ENCODE measurements at regions not wholly inside any gene's neighbourhood (a gene's known extent, or its start where the extent isn't known, plus 50 kb on each side); places are given as distances from the start of the nearest gene placed in this dataset.

GRCh38 chr3:107241217-107241616, 136.0 kb upstream of the CCDC54 start:
- Mint-ChIP-seq H3K27me3 (ENCODE audit: insufficient read depth) (peaks cover 9% of the 10 kb centered on the region), H3K4me1 (peaks cover 6% of the 10 kb centered on the region), H3K27ac (no peak overlapping the region), H3K4me3 (peak overlapping the region; percentile 79), H3K9me3 (no peaks in the 10 kb centered on the region), H3K36me3 (ENCODE audit: low read depth) (no peaks in the 10 kb centered on the region)
- TF ChIP-seq CTCF (conservative IDR thresholded peaks at IDR 0.05): peak; percentile 25
- Histone ChIP-seq H3K4me1 (ENCODE audit: control insufficient read depth, insufficient read depth, low read length) (no peaks in the 10 kb centered on the region), H3K9me3 (ENCODE audit: control insufficient read depth, low read length) (no peaks in the 10 kb centered on the region), H3K27me3 (ENCODE audit: control insufficient read depth, insufficient read depth, low read length, poor library complexity, severe bottlenecking) (peaks cover 10% of the 10 kb centered on the region), H3K27ac (ENCODE audit: low read depth, low read length) (no peak overlapping the region), H3K9ac (ENCODE audit: extremely low read depth, low read length, poor library complexity, severe bottlenecking) (peak overlapping the region; percentile 36), H3K4me3 (ENCODE audit: low read length) (peak overlapping the region; percentile 90), H3K36me3 (ENCODE audit: control insufficient read depth, insufficient read depth, low read length) (peaks cover 5% of the 10 kb centered on the region)
- WGBS, 2 experiments (ENCODE audit: insufficient coverage in 1 of 2, insufficient read length in 1 of 2): 0 to 23% methylated on average over 3 to 7 of the region's 7 CpGs
- DNase-seq: peak; percentile 71

- Mint-ChIP-seq H3K27ac (no peak overlapping the region), H3K27me3 (ENCODE audit: insufficient read depth) (peaks cover 9% of the 10 kb centered on the region), H3K9me3 (no peaks in the 10 kb centered on the region), H3K4me1 (peaks cover 6% of the 10 kb centered on the region), H3K4me3 (no peak overlapping the region), H3K36me3 (ENCODE audit: low read depth) (no peaks in the 10 kb centered on the region)
- no peak overlapping the region for H3K9ac ChIP-seq (ENCODE audit: extremely low read depth, low read length, poor library complexity, severe bottlenecking)
- H3K4me3 ChIP-seq (ENCODE audit: low read length): peak overlapping the region; percentile 90
- no peak for TF ChIP-seq CTCF (conservative IDR thresholded peaks at IDR 0.05)
- no peak for DNase-seq
- H3K9me3 ChIP-seq (ENCODE audit: control insufficient read depth, low read length): no peaks in the 10 kb centered on the region
- no peaks in the 10 kb centered on the region for H3K4me1 ChIP-seq (ENCODE audit: control insufficient read depth, insufficient read depth, low read length)
- H3K27ac ChIP-seq (ENCODE audit: low read depth, low read length): no peak overlapping the region
- WGBS, 2 experiments (ENCODE audit: insufficient coverage in 1 of 2, insufficient read length in 1 of 2): 91 to 100% methylated on average over 3 to 6 of the region's 8 CpGs
- H3K36me3 ChIP-seq (ENCODE audit: control insufficient read depth, insufficient read depth, low read length): peaks cover 9% of the 10 kb centered on the region
- peaks cover 10% of the 10 kb centered on the region for H3K27me3 ChIP-seq (ENCODE audit: control insufficient read depth, insufficient read depth, low read length, poor library complexity, severe bottlenecking)
Measured at GRCh38 chr3:107242579-107242978, 134.7 kb upstream of the CCDC54 start.

- H3K9me3 ChIP-seq (ENCODE audit: control insufficient read depth, low read length): no peaks in the 10 kb centered on the region
- no peak overlapping the region for H3K4me3 ChIP-seq (ENCODE audit: low read length)
- no peak for TF ChIP-seq CTCF (conservative IDR thresholded peaks at IDR 0.05)
- H3K36me3 Mint-ChIP-seq (ENCODE audit: low read depth): no peaks in the 10 kb centered on the region
- H3K9me3 Mint-ChIP-seq: no peaks in the 10 kb centered on the region
- H3K27me3 Mint-ChIP-seq (ENCODE audit: insufficient read depth): no peaks in the 10 kb centered on the region
- no peaks in the 10 kb centered on the region for H3K4me1 Mint-ChIP-seq
- no peaks in the 10 kb centered on the region for H3K4me1 ChIP-seq (ENCODE audit: control insufficient read depth, insufficient read depth, low read length)
- H3K9ac ChIP-seq (ENCODE audit: extremely low read depth, low read length, poor library complexity, severe bottlenecking): no peak overlapping the region
- H3K27me3 ChIP-seq (ENCODE audit: control insufficient read depth, insufficient read depth, low read length, poor library complexity, severe bottlenecking): no peaks in the 10 kb centered on the region
- no peak overlapping the region for H3K27ac ChIP-seq (ENCODE audit: low read depth, low read length)
- H3K36me3 ChIP-seq (ENCODE audit: control insufficient read depth, insufficient read depth, low read length): peaks cover 9% of the 10 kb centered on the region
- H3K4me3 Mint-ChIP-seq: no peak overlapping the region
- DNase-seq: no peak
- 100% methylated on average over 2 of the region's 2 CpGs; no CpG with 5 or more reads in 1 of the 2 experiments for WGBS, 2 experiments (ENCODE audit: insufficient coverage in 1 of 2, insufficient read length in 1 of 2)
- H3K27ac Mint-ChIP-seq: no peak overlapping the region
Measured at GRCh38 chr3:107247116-107247515, 130.1 kb upstream of the CCDC54 start.

Measured in endodermal cell (in vitro differentiated cells).